Dedifferentiated amniotic fluid mesenchymal stem cell (primary cell): ENCODE measurements at regions not wholly inside any gene's neighbourhood (a gene's known extent, or its start where the extent isn't known, plus 50 kb on each side); places are given as distances from the start of the nearest gene placed in this dataset.
"Not testable (repeated sequence)": the region's sequence is repeated elsewhere in the genome, so short reads cannot be mapped to it uniquely, and the experiment has no call there.

Source experiments
- DNase-seq: peaks from one replicate; pipeline ENCODE4 v3.0.0-alpha.2; 2016; ENCODE audit errors: extremely low spot score

GRCh38 chr5:162621726-162622263 is 554.2 kb downstream of the GABRG2 start:
- DNase-seq: not testable (repeated sequence)

GRCh38 chr5:162624110-162624509 is 556.5 kb downstream of the GABRG2 start:
- no peak for DNase-seq

GRCh38 chr5:162637481-162637880 is 569.9 kb downstream of the GABRG2 start:
- no peak for DNase-seq

- no peak for DNase-seq
Observed at GRCh38 chr5:162638849-162639248, 571.3 kb downstream of the GABRG2 start.

GRCh38 chr5:162641142-162641813 is 573.7 kb downstream of the GABRG2 start:
- no peak for DNase-seq

GRCh38 chr5:162654661-162655405 is 587.3 kb downstream of the GABRG2 start:
- no peak for DNase-seq

- no peak for DNase-seq
Observed at GRCh38 chr5:162657076-162657475, 589.5 kb downstream of the GABRG2 start.

GRCh38 chr5:162664846-162665245 is 597.3 kb downstream of the GABRG2 start:
- no peak for DNase-seq

- no peak for DNase-seq
Observed at GRCh38 chr5:162668926-162669325, 601.4 kb downstream of the GABRG2 start.

GRCh38 chr5:162672061-162672460 is 604.5 kb downstream of the GABRG2 start:
- DNase-seq: no peak

GRCh38 chr5:162683284-162683683 is 615.7 kb downstream of the GABRG2 start:
- no peak for DNase-seq

- DNase-seq: no peak
Observed at GRCh38 chr5:162684145-162684544, 616.6 kb downstream of the GABRG2 start.

GRCh38 chr5:162685302-162685701 is 617.7 kb downstream of the GABRG2 start:
- no peak for DNase-seq

- not testable (repeated sequence) for DNase-seq
Observed at GRCh38 chr5:162696272-162696671, 628.7 kb downstream of the GABRG2 start.

- DNase-seq: no peak
Observed at GRCh38 chr5:162699361-162699760, 631.8 kb downstream of the GABRG2 start.

GRCh38 chr5:162703914-162704313 is 636.3 kb downstream of the GABRG2 start:
- no peak for DNase-seq

GRCh38 chr5:162711244-162711643 is 643.7 kb downstream of the GABRG2 start:
- DNase-seq: no peak

- no peak for DNase-seq
Observed at GRCh38 chr5:162719720-162720119, 652.1 kb downstream of the GABRG2 start.

- DNase-seq: no peak
Observed at GRCh38 chr5:162721125-162721524, 653.6 kb downstream of the GABRG2 start.

GRCh38 chr5:162752612-162753011 is 684.8 kb upstream of the CCNG1 start:
- no peak for DNase-seq

GRCh38 chr5:162762119-162762518 is 675.3 kb upstream of the CCNG1 start:
- no peak for DNase-seq

- DNase-seq: no peak
Observed at GRCh38 chr5:162769019-162769418, 668.4 kb upstream of the CCNG1 start.

- DNase-seq: no peak
Observed at GRCh38 chr5:162785673-162786072, 651.7 kb upstream of the CCNG1 start.
